ENCODE measurements at regions not wholly inside any gene's neighbourhood (a gene's known extent, or its start where the extent isn't known, plus 50 kb on each side); places are given as distances from the start of the nearest gene placed in this dataset.
A peak's percentile ranks its signal among the peaks of the same experiment; 100 is the strongest.

DNA sequence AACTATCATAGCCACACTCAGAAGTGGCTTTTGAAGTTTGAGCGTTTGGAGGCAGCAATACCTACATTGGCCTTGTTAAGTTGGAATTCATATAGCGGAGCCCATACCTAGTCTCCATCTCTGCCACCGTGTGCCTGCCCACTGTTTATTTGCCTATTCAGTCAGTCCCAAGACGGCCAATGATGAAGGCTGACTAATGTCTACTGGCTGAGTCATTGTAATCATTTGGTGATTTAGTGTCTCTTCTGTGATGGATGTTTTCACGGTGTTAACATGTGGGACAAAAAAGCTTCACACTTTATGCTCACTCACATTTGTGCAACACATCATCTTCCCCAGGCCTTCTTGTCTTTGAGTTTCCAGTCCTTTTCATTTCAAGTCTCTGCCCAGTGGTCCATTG lies 92.6 kb upstream of the PBX1 start:
- no peaks in the 10 kb centered on the region for H3K4me1 ChIP-seq
- H3K4me3 ChIP-seq, result no peak overlapping the region
- DNase-seq (no peak), FAIRE-seq (no peak), ATAC-seq (no peak)
- no peaks in the 10 kb centered on the region for H3K9me3 ChIP-seq
- H3K27ac ChIP-seq, result no peak overlapping the region
- H3K36me3 ChIP-seq, result no peaks in the 10 kb centered on the region
- intact Hi-C loops (cut with DNase I), result no loop called here
- WGBS, 2 donors, result 82 to 84% methylated on average over 5 of the region's 5 CpGs
- no peak for TF ChIP-seq CTCF (IDR thresholded peaks at IDR 0.05)
- no peaks in the 10 kb centered on the region for H3K27me3 ChIP-seq

DNA sequence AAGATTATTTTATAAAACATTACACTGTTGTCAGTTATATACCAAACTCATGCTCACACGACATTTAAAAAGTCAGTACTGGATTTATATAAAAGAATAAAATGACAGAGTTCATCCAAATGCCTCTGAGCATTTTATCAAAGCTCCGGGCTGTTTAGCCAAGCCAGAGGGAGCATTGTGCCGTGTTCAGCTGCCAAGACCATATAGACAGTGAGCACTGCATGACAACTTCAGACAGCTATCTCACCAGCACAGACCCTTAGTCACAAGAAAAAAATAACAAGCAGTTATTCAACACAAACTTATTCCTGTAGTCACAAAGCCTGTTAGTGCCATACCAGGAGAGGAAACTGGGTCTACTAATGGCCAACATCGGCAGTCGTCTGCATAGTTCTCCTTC lies 88.0 kb upstream of the PBX1 start:
- H3K36me3 ChIP-seq, result no peaks in the 10 kb centered on the region
- H3K27me3 ChIP-seq, result no peaks in the 10 kb centered on the region
- ATAC-seq, result no peak
- H3K4me1 ChIP-seq, result no peaks in the 10 kb centered on the region
- no peak overlapping the region for H3K27ac ChIP-seq
- no peak for DNase-seq
- no peak overlapping the region for H3K4me3 ChIP-seq
- TF ChIP-seq CTCF (IDR thresholded peaks at IDR 0.05), result no peak
- intact Hi-C loops (cut with DNase I), result no loop called here
- no peaks in the 10 kb centered on the region for H3K9me3 ChIP-seq
- WGBS, 2 donors, result 81 to 86% methylated on average over 5 of the region's 5 CpGs
- FAIRE-seq, result no peak

DNA sequence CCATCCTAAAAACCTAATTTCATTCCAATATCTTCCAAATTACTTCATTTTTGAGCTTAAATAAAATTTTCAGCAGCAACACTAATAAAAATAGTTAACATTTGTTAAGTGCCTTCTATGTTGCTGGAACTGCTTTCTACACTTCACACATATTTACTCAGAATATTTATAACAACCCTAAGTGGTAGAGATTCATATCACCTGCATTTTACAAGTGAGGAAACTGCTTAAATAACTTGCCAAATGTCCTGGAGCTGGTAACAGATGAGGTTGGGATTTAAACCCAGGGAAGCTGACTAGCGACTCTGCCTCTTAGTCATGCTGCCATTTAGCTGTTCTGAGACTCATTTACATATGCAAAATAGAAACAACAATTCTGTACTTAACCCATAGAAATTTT lies 86.1 kb upstream of the PBX1 start:
- TF ChIP-seq CTCF (IDR thresholded peaks at IDR 0.05), result no peak
- Histone ChIP-seq H3K9me3 (no peaks in the 10 kb centered on the region), H3K36me3 (no peaks in the 10 kb centered on the region), H3K27me3 (no peaks in the 10 kb centered on the region), H3K27ac (no peak overlapping the region), H3K4me1 (no peaks in the 10 kb centered on the region), H3K4me3 (no peak overlapping the region)
- intact Hi-C loops (cut with DNase I), result no loop called here
- DNase-seq (no peak), FAIRE-seq (no peak), ATAC-seq (no peak)
- 90 to 95% methylated on average over 1 of the region's 1 CpG for WGBS, 2 donors

GRCh38 chr1:164473544-164473943 lies 85.4 kb upstream of the PBX1 start:
- H3K36me3 ChIP-seq, result no peaks in the 10 kb centered on the region
- H3K9me3 ChIP-seq, result no peaks in the 10 kb centered on the region
- intact Hi-C loops (cut with DNase I), result no loop called here
- FAIRE-seq, result no peak
- H3K4me1 ChIP-seq, result no peaks in the 10 kb centered on the region
- H3K27ac ChIP-seq, result no peak overlapping the region
- DNase-seq, result peak in 1 of 6 donors; percentile 13
- ATAC-seq, result peak; percentile 60 to 93 (median 68)
- 22 to 24% methylated on average over 3 of the region's 3 CpGs for WGBS, 2 donors
- H3K4me3 ChIP-seq, result no peak overlapping the region
- TF ChIP-seq CTCF (IDR thresholded peaks at IDR 0.05), result no peak
- H3K27me3 ChIP-seq, result no peaks in the 10 kb centered on the region

- FAIRE-seq, result no peak
Measured at GRCh38 chr1:164475834-164476233, 83.2 kb upstream of the PBX1 start.

More at GRCh38 chr1:164475834-164476233, 83.2 kb upstream of the PBX1 start:
- Histone ChIP-seq H3K9me3 (no peaks in the 10 kb centered on the region), H3K36me3 (no peaks in the 10 kb centered on the region), H3K4me1 (no peaks in the 10 kb centered on the region), H3K27me3 (no peaks in the 10 kb centered on the region), H3K4me3 (no peak overlapping the region), H3K27ac (no peak overlapping the region)
- ATAC-seq, result no peak
- intact Hi-C loops (cut with DNase I), result no loop called here
- TF ChIP-seq CTCF (IDR thresholded peaks at IDR 0.05), result no peak
- DNase-seq, result no peak
- 84 to 88% methylated on average over 7 of the region's 7 CpGs for WGBS, 2 donors
